ENCODE measurements at regions not wholly inside any gene's neighbourhood (a gene's known extent, or its start where the extent isn't known, plus 50 kb on each side); places are given as distances from the start of the nearest gene placed in this dataset.
A peak's percentile ranks its signal among the peaks of the same experiment; 100 is the strongest.

- TF ChIP-seq GATA3 (IDR thresholded peaks at IDR 0.05; ENCODE audit: low read depth, low read length) (no peak), GATA2 (IDR thresholded peaks at IDR 0.05; ENCODE audit: low read depth, low read length) (no peak)
Observed at GRCh38 chrX:115889121-115889890, 281.2 kb upstream of the AGTR2 start.

GRCh38 chrX:115892056-115892708 is 278.4 kb upstream of the AGTR2 start:
- TF ChIP-seq GATA2 (IDR thresholded peaks at IDR 0.05; ENCODE audit: low read depth, low read length) (no peak), GATA3 (IDR thresholded peaks at IDR 0.05; ENCODE audit: low read depth, low read length) (no peak)

- peak; percentile 86 for TF ChIP-seq GATA2 (IDR thresholded peaks at IDR 0.05; ENCODE audit: low read depth, low read length)
- TF ChIP-seq GATA3 (IDR thresholded peaks at IDR 0.05; ENCODE audit: low read depth, low read length), result no peak
Observed at GRCh38 chrX:115892787-115893671, 277.5 kb upstream of the AGTR2 start.

- TF ChIP-seq GATA3 (IDR thresholded peaks at IDR 0.05; ENCODE audit: low read depth, low read length), result no peak
- no peak for TF ChIP-seq GATA2 (IDR thresholded peaks at IDR 0.05; ENCODE audit: low read depth, low read length)
Observed at GRCh38 chrX:115894087-115894486, 276.5 kb upstream of the AGTR2 start.

- TF ChIP-seq GATA2 (IDR thresholded peaks at IDR 0.05; ENCODE audit: low read depth, low read length) (no peak), GATA3 (IDR thresholded peaks at IDR 0.05; ENCODE audit: low read depth, low read length) (no peak)
Observed at GRCh38 chrX:115895678-115896329, 274.7 kb upstream of the AGTR2 start.

- TF ChIP-seq GATA3 (IDR thresholded peaks at IDR 0.05; ENCODE audit: low read depth, low read length), result no peak
- no peak for TF ChIP-seq GATA2 (IDR thresholded peaks at IDR 0.05; ENCODE audit: low read depth, low read length)
Observed at GRCh38 chrX:115896362-115896761, 274.2 kb upstream of the AGTR2 start.

- TF ChIP-seq GATA2 (IDR thresholded peaks at IDR 0.05; ENCODE audit: low read depth, low read length) (no peak), GATA3 (IDR thresholded peaks at IDR 0.05; ENCODE audit: low read depth, low read length) (no peak)
Observed at GRCh38 chrX:115897956-115898355, 272.6 kb upstream of the AGTR2 start.

- TF ChIP-seq GATA2 (IDR thresholded peaks at IDR 0.05; ENCODE audit: low read depth, low read length) (no peak), GATA3 (IDR thresholded peaks at IDR 0.05; ENCODE audit: low read depth, low read length) (no peak)
Observed at GRCh38 chrX:115898382-115899001, 272.1 kb upstream of the AGTR2 start.

- TF ChIP-seq GATA2 (IDR thresholded peaks at IDR 0.05; ENCODE audit: low read depth, low read length), result no peak
- TF ChIP-seq GATA3 (IDR thresholded peaks at IDR 0.05; ENCODE audit: low read depth, low read length), result no peak
Observed at GRCh38 chrX:115900425-115900824, 270.1 kb upstream of the AGTR2 start.

GRCh38 chrX:115901241-115901640 is 269.3 kb upstream of the AGTR2 start:
- TF ChIP-seq GATA3 (IDR thresholded peaks at IDR 0.05; ENCODE audit: low read depth, low read length) (no peak), GATA2 (IDR thresholded peaks at IDR 0.05; ENCODE audit: low read depth, low read length) (no peak)

- TF ChIP-seq GATA2 (IDR thresholded peaks at IDR 0.05; ENCODE audit: low read depth, low read length), result no peak
- no peak for TF ChIP-seq GATA3 (IDR thresholded peaks at IDR 0.05; ENCODE audit: low read depth, low read length)
Observed at GRCh38 chrX:115902995-115903394, 267.5 kb upstream of the AGTR2 start.

- TF ChIP-seq GATA3 (IDR thresholded peaks at IDR 0.05; ENCODE audit: low read depth, low read length) (no peak), GATA2 (IDR thresholded peaks at IDR 0.05; ENCODE audit: low read depth, low read length) (no peak)
Observed at GRCh38 chrX:115906276-115906675, 264.3 kb upstream of the AGTR2 start.

- TF ChIP-seq GATA2 (IDR thresholded peaks at IDR 0.05; ENCODE audit: low read depth, low read length), result no peak
- TF ChIP-seq GATA3 (IDR thresholded peaks at IDR 0.05; ENCODE audit: low read depth, low read length), result no peak
Observed at GRCh38 chrX:115906881-115907280, 263.7 kb upstream of the AGTR2 start.
